Peyer's patch (tissue), 4 donors: ENCODE measurements at regions not wholly inside any gene's neighbourhood (a gene's known extent, or its start where the extent isn't known, plus 50 kb on each side); places are given as distances from the start of the nearest gene placed in this dataset.

Experiments
- DNase-seq, 3 donors: peaks; one replicate each; pipeline ENCODE4 v3.0.0-alpha.2; 2017 to 2019
- H3K27ac ChIP-seq, 4 donors: fragments of 200-600 bp; sonication (generic); one replicate each; pipeline ENCODE4 v1.5.1; 2016 to 2019
- H3K27me3 ChIP-seq, 2 donors: fragments of 200-600 bp; sonication (generic); one replicate each; pipeline ENCODE4 v1.5.1; 2019
- H3K36me3 ChIP-seq, 3 donors: fragments of 200-600 bp; sonication (generic); one replicate each; pipeline ENCODE4 v1.5.1; 2016 to 2019
- H3K4me1 ChIP-seq, 4 donors: fragments of 200-600 bp; sonication (generic); one replicate each; pipeline ENCODE4 v1.5.1; 2016 to 2019
- H3K4me3 ChIP-seq, 4 donors: fragments of 200-600 bp; sonication (generic); 1 replicate in 3 of 4; 2 replicates in 1 of 4; pipeline ENCODE4 v1.5.1; 2016 to 2019; ENCODE audit warnings: mild to moderate bottlenecking in 1 of 4
- H3K9me3 ChIP-seq, 4 donors: fragments of 200-600 bp; sonication (generic); one replicate each; pipeline ENCODE4 v1.5.1; 2016 to 2019; ENCODE audit warnings: mild to moderate bottlenecking in 1 of 4
- POLR2A ChIP-seq, 2 donors: fragments of 450-650 bp; IDR thresholded peaks; one replicate each; pipeline ENCODE4 v1.5.1; 2017; ENCODE audit warnings: antibody characterized with exemption in 2 of 2, mild to moderate bottlenecking in 2 of 2, moderate library complexity in 2 of 2
- TF ChIP-seq, protein P1 (sequence below), 6 experiments: fragments of 450-650 bp in 4 of 6; fragments of 200-600 bp in 2 of 6; sonication (generic) in 1 of 6; IDR thresholded peaks; one replicate each; pipeline ENCODE4 v1.5.1; 2017 to 2019; ENCODE audit warnings: antibody characterized with exemption in 6 of 6, mild to moderate bottlenecking in 3 of 6, moderate library complexity in 1 of 6

- TF ChIP-seq, protein P1, sequence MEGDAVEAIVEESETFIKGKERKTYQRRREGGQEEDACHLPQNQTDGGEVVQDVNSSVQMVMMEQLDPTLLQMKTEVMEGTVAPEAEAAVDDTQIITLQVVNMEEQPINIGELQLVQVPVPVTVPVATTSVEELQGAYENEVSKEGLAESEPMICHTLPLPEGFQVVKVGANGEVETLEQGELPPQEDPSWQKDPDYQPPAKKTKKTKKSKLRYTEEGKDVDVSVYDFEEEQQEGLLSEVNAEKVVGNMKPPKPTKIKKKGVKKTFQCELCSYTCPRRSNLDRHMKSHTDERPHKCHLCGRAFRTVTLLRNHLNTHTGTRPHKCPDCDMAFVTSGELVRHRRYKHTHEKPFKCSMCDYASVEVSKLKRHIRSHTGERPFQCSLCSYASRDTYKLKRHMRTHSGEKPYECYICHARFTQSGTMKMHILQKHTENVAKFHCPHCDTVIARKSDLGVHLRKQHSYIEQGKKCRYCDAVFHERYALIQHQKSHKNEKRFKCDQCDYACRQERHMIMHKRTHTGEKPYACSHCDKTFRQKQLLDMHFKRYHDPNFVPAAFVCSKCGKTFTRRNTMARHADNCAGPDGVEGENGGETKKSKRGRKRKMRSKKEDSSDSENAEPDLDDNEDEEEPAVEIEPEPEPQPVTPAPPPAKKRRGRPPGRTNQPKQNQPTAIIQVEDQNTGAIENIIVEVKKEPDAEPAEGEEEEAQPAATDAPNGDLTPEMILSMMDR (IDR thresholded peaks at IDR 0.05) = no peak
- TF ChIP-seq POLR2A (IDR thresholded peaks at IDR 0.05) = no peak
These were observed 297.7 kb downstream of the ATPSCKMT start for GRCh38 chr5:9951865-9952516.

GRCh38 chr5:9947944-9948343 lies 301.7 kb downstream of the ATPSCKMT start:
- H3K9me3 ChIP-seq = no peaks in the 10 kb centered on the region
- no peak for TF ChIP-seq POLR2A (IDR thresholded peaks at IDR 0.05)
- TF ChIP-seq, protein P1 (IDR thresholded peaks at IDR 0.05) = no peak

More at GRCh38 chr5:9951865-9952516, 297.7 kb downstream of the ATPSCKMT start:
- Histone ChIP-seq H3K27ac (no peak overlapping the region), H3K4me1 (peaks cover 0 to 5% (median 0%) of the 10 kb centered on the region in 4 donors), H3K9me3 (no peaks in the 10 kb centered on the region), H3K36me3 (no peaks in the 10 kb centered on the region), H3K4me3 (no peak overlapping the region), H3K27me3 (no peaks in the 10 kb centered on the region)
- DNase-seq = no peak

DNA sequence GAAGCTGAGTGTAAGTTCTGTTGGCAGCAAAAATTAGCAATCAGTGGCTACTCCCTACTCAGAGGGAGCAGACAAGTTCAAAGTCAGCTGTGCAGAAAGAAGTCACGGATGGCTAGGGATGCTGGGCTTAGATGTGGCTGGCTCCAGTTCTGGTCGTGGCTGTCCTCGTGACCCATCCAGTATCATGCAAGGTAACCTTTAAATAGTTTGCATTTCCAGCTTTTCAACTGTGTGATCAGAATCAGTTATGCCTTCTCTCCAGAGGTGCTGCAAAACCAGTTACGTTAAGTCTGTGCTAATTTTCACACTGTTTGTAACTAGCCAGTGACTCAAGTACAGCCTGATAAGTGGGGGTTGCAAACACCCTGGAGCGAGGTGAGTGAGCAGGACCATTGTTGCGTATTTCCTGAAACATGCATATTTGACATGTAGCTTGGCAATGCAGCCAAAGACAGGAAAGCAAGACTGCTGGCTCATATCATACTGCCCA lies 302.4 kb downstream of the ATPSCKMT start:
- TF ChIP-seq, protein P1 (IDR thresholded peaks at IDR 0.05) = no peak
- TF ChIP-seq POLR2A (IDR thresholded peaks at IDR 0.05) = no peak
- no peaks in the 10 kb centered on the region for H3K4me1 ChIP-seq
- no peaks in the 10 kb centered on the region for H3K27me3 ChIP-seq
- H3K36me3 ChIP-seq = no peaks in the 10 kb centered on the region
- no peak overlapping the region for H3K27ac ChIP-seq
- no peaks in the 10 kb centered on the region for H3K9me3 ChIP-seq
- no peak overlapping the region for H3K4me3 ChIP-seq
- no peak for DNase-seq

More at GRCh38 chr5:9947944-9948343, 301.7 kb downstream of the ATPSCKMT start:
- Histone ChIP-seq H3K4me1 (no peaks in the 10 kb centered on the region), H3K27ac (no peak overlapping the region), H3K27me3 (no peaks in the 10 kb centered on the region), H3K36me3 (no peaks in the 10 kb centered on the region), H3K4me3 (no peak overlapping the region)
- no peak for DNase-seq

GRCh38 chr5:9932770-9933169 lies 302.6 kb upstream of the TAS2R1 start:
- Histone ChIP-seq H3K36me3 (no peaks in the 10 kb centered on the region), H3K9me3 (no peaks in the 10 kb centered on the region), H3K4me3 (no peak overlapping the region), H3K27me3 (no peaks in the 10 kb centered on the region), H3K4me1 (no peaks in the 10 kb centered on the region), H3K27ac (no peak overlapping the region)
- TF ChIP-seq, protein P1 (IDR thresholded peaks at IDR 0.05) = no peak
- TF ChIP-seq POLR2A (IDR thresholded peaks at IDR 0.05) = no peak
- no peak for DNase-seq

DNA sequence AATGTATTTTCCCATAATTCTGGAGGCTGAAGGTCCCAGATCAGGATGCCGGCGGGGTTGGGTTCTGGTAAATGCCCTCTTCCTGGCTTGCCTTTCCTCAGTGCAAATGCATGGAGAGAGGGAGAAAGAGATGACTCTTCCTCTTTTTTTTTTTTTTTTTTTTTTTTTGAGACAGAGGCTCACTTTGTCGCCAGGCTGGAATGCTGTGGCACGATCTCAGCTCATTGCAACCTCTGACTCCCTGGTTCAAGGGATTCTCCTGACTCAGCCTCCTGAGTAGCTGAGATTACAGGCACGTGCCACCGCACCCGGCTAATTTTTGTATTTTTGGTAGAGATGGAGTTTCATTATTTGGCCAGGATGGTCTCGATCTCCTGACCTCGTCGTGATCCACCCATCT lies 300.0 kb upstream of the TAS2R1 start:
- Histone ChIP-seq H3K27ac (no peak overlapping the region), H3K36me3 (no peaks in the 10 kb centered on the region), H3K9me3 (no peaks in the 10 kb centered on the region), H3K4me3 (no peak overlapping the region), H3K27me3 (no peaks in the 10 kb centered on the region), H3K4me1 (no peaks in the 10 kb centered on the region)
- DNase-seq = no peak
- no peak for TF ChIP-seq POLR2A (IDR thresholded peaks at IDR 0.05)
- TF ChIP-seq, protein P1 (IDR thresholded peaks at IDR 0.05) = no peak
